OCI-LY1 (cell line): ENCODE measurements at regions not wholly inside any gene's neighbourhood (a gene's known extent, or its start where the extent isn't known, plus 50 kb on each side); places are given as distances from the start of the nearest gene placed in this dataset.

Experiments
- H2AFZ ChIP-seq: fragments of 200-600 bp; sonication (generic), shearing (Covaris generic); 2 replicates; pipeline ENCODE4 v1.6.0; 2014; ENCODE audit warnings: antibody characterized with exemption, mild to moderate bottlenecking, low read length
- H3F3A ChIP-seq: fragments of 200-600 bp; sonication (generic), shearing (Covaris generic); 2 replicates; pipeline ENCODE4 v1.6.0; 2014; ENCODE audit warnings: mild to moderate bottlenecking, antibody characterized with exemption, low read length, moderate library complexity; ENCODE audit not compliant: insufficient read depth
- H3K27ac ChIP-seq: fragments of 200-600 bp; sonication (generic); 2 replicates; pipeline ENCODE4 v1.5.1; 2014; ENCODE audit warnings: low read length, mixed run types, mild to moderate bottlenecking, low read depth; ENCODE audit not compliant: poor library complexity, severe bottlenecking
- H3K27me3 ChIP-seq: fragments of 200-600 bp; sonication (generic); 2 replicates; pipeline ENCODE4 v1.6.0; 2014; ENCODE audit warnings: antibody characterized with exemption, mild to moderate bottlenecking, low read length, moderate library complexity; ENCODE audit not compliant: insufficient read depth
- H3K36me3 ChIP-seq: fragments of 200-600 bp; sonication (generic); 2 replicates; pipeline ENCODE4 v1.6.1; 2014; ENCODE audit warnings: mild to moderate bottlenecking, antibody characterized with exemption, low read length, moderate library complexity, mixed read lengths; ENCODE audit not compliant: insufficient read depth
- H3K4me1 ChIP-seq: fragments of 200-600 bp; sonication (generic); 2 replicates; pipeline ENCODE4 v1.5.1; 2014; ENCODE audit warnings: mild to moderate bottlenecking, low read length, moderate library complexity; ENCODE audit not compliant: insufficient read depth, severe bottlenecking
- H3K4me2 ChIP-seq: fragments of 200-600 bp; sonication (generic), shearing (Covaris generic); 2 replicates; pipeline ENCODE4 v1.6.1; 2014; ENCODE audit warnings: low read length
- H3K4me3 ChIP-seq: fragments of 200-600 bp; sonication (generic); 2 replicates; pipeline ENCODE4 v1.5.1; 2014; ENCODE audit warnings: low read length, low read depth, mild to moderate bottlenecking, mixed read lengths; ENCODE audit not compliant: poor library complexity, severe bottlenecking
- H3K79me2 ChIP-seq: fragments of 200-600 bp; shearing (Covaris generic); 2 replicates; pipeline ENCODE4 v1.6.1; 2016; ENCODE audit warnings: mixed run types, low read length, mixed read lengths; ENCODE audit not compliant: insufficient read depth
- H3K9ac ChIP-seq: fragments of 200-600 bp; sonication (generic), shearing (Covaris generic); 2 replicates; pipeline ENCODE4 v1.6.1; 2014; ENCODE audit warnings: mild to moderate bottlenecking, low read length, mixed read lengths
- H3K9me2 ChIP-seq: fragments of 200-600 bp; sonication (generic), shearing (Covaris generic); 2 replicates; pipeline ENCODE4 v1.6.1; 2014; ENCODE audit warnings: low read depth, mild to moderate bottlenecking, low read length, mixed read lengths
- H3K9me3 ChIP-seq: fragments of 200-600 bp; shearing (Covaris generic); 2 replicates; pipeline ENCODE4 v1.6.1; 2014; ENCODE audit warnings: low read length, mixed read lengths
- H4K20me1 ChIP-seq: fragments of 200-600 bp; sonication (generic), shearing (Covaris generic); 2 replicates; pipeline ENCODE4 v1.6.0; 2016; ENCODE audit warnings: mild to moderate bottlenecking, low read length; ENCODE audit not compliant: insufficient read depth
- EZH2 ChIP-seq: fragments of 200-600 bp; sonication (generic), shearing (Covaris generic); IDR thresholded peaks from 2 replicates; pipeline ENCODE4 v1.8.0; 2017; ENCODE audit warnings: borderline replicate concordance, mixed run types, mild to moderate bottlenecking, antibody characterized with exemption, low read length, moderate library complexity, mixed read lengths
- TF ChIP-seq, protein P1 (sequence below): fragments of 200-600 bp; sonication (generic), shearing (Covaris generic); IDR thresholded peaks from 2 replicates; pipeline ENCODE4 v1.5.1; 2017; ENCODE audit warnings: mild to moderate bottlenecking, antibody characterized with exemption, low read length, moderate library complexity, mixed read lengths

DNA sequence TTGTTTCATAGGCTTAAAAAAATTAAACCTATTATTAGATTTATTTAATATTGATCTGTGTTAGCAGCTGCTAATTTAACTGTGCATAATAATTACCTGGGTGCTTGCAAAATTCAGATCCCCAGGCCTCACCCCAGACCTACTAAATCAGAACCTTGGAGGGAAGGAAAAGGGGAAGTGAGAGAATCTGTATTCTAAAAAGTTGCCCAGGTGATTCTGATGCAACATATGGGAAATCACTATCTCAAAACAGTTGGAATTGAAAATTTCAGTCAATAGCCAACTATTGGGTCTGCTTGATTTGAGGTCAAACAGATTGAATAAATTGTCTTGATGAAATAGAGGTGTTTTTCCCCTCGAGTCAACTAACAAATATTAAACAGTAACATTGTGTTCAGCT, 538.5 kb upstream of the ADAMTS9 start:
- H3K9me2 ChIP-seq = no peaks in the 10 kb centered on the region
- no peak overlapping the region for H3K4me2 ChIP-seq
- H3K9ac ChIP-seq = no peak overlapping the region
- no peak overlapping the region for H2AFZ ChIP-seq
- no peak for TF ChIP-seq EZH2
- TF ChIP-seq, protein P1, sequence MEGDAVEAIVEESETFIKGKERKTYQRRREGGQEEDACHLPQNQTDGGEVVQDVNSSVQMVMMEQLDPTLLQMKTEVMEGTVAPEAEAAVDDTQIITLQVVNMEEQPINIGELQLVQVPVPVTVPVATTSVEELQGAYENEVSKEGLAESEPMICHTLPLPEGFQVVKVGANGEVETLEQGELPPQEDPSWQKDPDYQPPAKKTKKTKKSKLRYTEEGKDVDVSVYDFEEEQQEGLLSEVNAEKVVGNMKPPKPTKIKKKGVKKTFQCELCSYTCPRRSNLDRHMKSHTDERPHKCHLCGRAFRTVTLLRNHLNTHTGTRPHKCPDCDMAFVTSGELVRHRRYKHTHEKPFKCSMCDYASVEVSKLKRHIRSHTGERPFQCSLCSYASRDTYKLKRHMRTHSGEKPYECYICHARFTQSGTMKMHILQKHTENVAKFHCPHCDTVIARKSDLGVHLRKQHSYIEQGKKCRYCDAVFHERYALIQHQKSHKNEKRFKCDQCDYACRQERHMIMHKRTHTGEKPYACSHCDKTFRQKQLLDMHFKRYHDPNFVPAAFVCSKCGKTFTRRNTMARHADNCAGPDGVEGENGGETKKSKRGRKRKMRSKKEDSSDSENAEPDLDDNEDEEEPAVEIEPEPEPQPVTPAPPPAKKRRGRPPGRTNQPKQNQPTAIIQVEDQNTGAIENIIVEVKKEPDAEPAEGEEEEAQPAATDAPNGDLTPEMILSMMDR = no peak
- no peaks in the 10 kb centered on the region for H3K36me3 ChIP-seq
- H3F3A ChIP-seq = no peaks in the 10 kb centered on the region
- no peak overlapping the region for H3K4me3 ChIP-seq
- H3K27me3 ChIP-seq = no peaks in the 10 kb centered on the region
- H3K4me1 ChIP-seq = no peaks in the 10 kb centered on the region
- no peaks in the 10 kb centered on the region for H3K9me3 ChIP-seq
- no peak overlapping the region for H3K27ac ChIP-seq
- no peaks in the 10 kb centered on the region for H3K79me2 ChIP-seq
- no peaks in the 10 kb centered on the region for H4K20me1 ChIP-seq

DNA sequence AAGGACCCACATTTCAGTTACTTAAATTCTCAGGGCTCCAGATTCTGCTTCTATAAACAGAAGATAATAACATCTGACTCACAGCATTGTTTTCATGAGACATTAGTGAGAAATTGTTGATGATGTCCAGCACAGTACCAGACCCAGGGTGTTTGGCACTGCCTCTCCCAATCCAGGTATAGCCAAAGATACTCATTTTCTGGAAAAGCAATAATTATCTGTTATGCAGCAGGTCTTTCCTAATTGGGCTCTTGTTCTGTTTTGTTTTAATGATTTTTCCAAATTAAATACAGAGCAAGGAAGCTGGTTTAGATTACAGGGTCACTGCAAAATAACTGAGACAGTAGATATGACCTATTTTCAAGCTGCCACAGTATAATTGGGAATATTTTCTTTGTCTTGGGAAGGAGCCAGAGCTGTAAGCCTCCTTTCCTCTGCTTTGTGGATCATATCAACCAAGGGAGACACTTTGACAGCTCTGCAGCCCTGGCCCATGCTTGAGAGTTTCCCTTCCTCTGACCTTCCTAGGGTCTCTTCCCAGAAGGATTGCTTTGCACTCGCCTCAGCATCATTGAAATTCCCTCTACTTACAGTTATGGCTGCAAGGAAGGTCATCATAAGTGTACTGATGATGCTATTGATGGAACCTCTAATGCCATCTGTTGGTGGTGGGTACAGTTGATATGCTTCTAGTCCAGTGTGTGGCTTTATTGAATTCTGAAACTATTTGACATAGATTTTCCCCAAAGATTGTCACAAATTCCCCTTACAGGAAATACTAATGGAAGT, 522.4 kb upstream of the ADAMTS9 start:
- H3K9me2 ChIP-seq = no peaks in the 10 kb centered on the region
- no peaks in the 10 kb centered on the region for H4K20me1 ChIP-seq
- no peak overlapping the region for H3K9ac ChIP-seq
- no peaks in the 10 kb centered on the region for H3K4me1 ChIP-seq
- no peak overlapping the region for H2AFZ ChIP-seq
- no peaks in the 10 kb centered on the region for H3K79me2 ChIP-seq
- no peaks in the 10 kb centered on the region for H3K27me3 ChIP-seq
- no peaks in the 10 kb centered on the region for H3K36me3 ChIP-seq
- H3K27ac ChIP-seq = no peak overlapping the region
- H3K4me2 ChIP-seq = no peak overlapping the region
- no peak for TF ChIP-seq EZH2
- TF ChIP-seq, protein P1 = no peak
- H3F3A ChIP-seq = no peaks in the 10 kb centered on the region
- no peak overlapping the region for H3K4me3 ChIP-seq
- no peaks in the 10 kb centered on the region for H3K9me3 ChIP-seq

DNA sequence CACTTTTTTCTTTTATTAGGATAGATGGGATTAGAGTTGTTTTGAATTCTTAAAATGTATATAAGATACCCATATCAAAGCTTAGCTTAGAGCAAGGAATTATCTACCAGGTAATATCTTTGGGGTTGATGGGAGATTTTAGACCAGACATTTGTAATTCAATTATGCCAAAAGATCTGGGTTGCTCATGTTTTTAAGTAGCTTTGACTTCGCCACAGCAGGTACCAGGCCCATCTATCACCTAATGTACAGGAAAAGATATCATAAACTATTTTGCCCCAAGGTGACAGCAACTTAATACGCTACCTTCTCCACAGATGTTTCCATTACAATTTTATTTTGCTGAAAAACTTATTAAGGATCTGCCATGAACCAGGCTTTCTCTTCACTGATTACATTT, 514.6 kb upstream of the ADAMTS9 start:
- H3K4me3 ChIP-seq = no peak overlapping the region
- no peak for TF ChIP-seq EZH2
- TF ChIP-seq, protein P1 = no peak
- no peak overlapping the region for H3K9ac ChIP-seq

More for the DNA sequence above, 514.6 kb upstream of the ADAMTS9 start:
- Histone ChIP-seq H3K9me2 (no peaks in the 10 kb centered on the region), H3K27me3 (no peaks in the 10 kb centered on the region), H3K4me1 (no peaks in the 10 kb centered on the region), H3K27ac (no peak overlapping the region), H3K9me3 (no peaks in the 10 kb centered on the region), H2AFZ (no peak overlapping the region), H4K20me1 (no peaks in the 10 kb centered on the region), H3F3A (no peaks in the 10 kb centered on the region), H3K36me3 (no peaks in the 10 kb centered on the region), H3K79me2 (no peaks in the 10 kb centered on the region), H3K4me2 (no peak overlapping the region)
